IPS DF 6.9 (cell line): ENCODE measurements at regions not wholly inside any gene's neighbourhood (a gene's known extent, or its start where the extent isn't known, plus 50 kb on each side); places are given as distances from the start of the nearest gene placed in this dataset.

Experiments
- DNase-seq: peaks from one replicate; pipeline ENCODE4 v3.0.0-alpha.2; 2013; ENCODE audit warnings: low read depth, low spot score
- H3K27ac ChIP-seq: one replicate; pipeline ENCODE4 v1.5.1; 2013; ENCODE audit warnings: low read length, control low read depth
- H3K27me3 ChIP-seq: 2 replicates; pipeline ENCODE4 v1.6.1; 2013; ENCODE audit warnings: mild to moderate bottlenecking, low read length; ENCODE audit not compliant: control insufficient read depth, insufficient read depth
- H3K36me3 ChIP-seq: 2 replicates; pipeline ENCODE4 v1.6.1; 2013; ENCODE audit warnings: low read length; ENCODE audit not compliant: control insufficient read depth, insufficient read depth
- H3K4me1 ChIP-seq: 2 replicates; pipeline ENCODE4 v1.6.1; 2013; ENCODE audit warnings: low read length; ENCODE audit not compliant: control insufficient read depth, insufficient read depth
- H3K4me3 ChIP-seq: 2 replicates; pipeline ENCODE4 v1.5.1; 2013; ENCODE audit warnings: mild to moderate bottlenecking, low read length
- H3K9me3 ChIP-seq: 2 replicates; pipeline ENCODE4 v1.6.1; 2013; ENCODE audit warnings: low read length, inconsistent platforms; ENCODE audit not compliant: control insufficient read depth, insufficient read depth
- WGBS: extraction: QIAGEN DNeasy Blood & Tissue Kit; methylation state at CpG from one replicate; pipeline ENCODE4 v1.1.7; 2013; ENCODE audit warnings: mixed read lengths, missing lambda C conversion rate; ENCODE audit not compliant: insufficient read length, insufficient coverage; 5-methylcytosine and 5-hydroxymethylcytosine counted together

- no peak for DNase-seq
- Histone ChIP-seq H3K4me3 (no peak overlapping the region), H3K27ac (no peak overlapping the region), H3K9me3 (no peaks in the 10 kb centered on the region), H3K4me1 (peaks cover 2% of the 10 kb centered on the region; the same call in 1 of the 2 replicates), H3K27me3 (no peaks in the 10 kb centered on the region), H3K36me3 (no peaks in the 10 kb centered on the region)
- no CpG with 5 or more reads among the region's 11 CpGs for WGBS
These were observed 58.4 kb downstream of the SLC25A47 start for GRCh38 chr14:100381395-100382105.

GRCh38 chr14:100382106-100382455, 58.9 kb downstream of the SLC25A47 start:
- WGBS, result no CpG with 5 or more reads among the region's 7 CpGs
- H3K4me3 ChIP-seq, result no peak overlapping the region

GRCh38 chr14:100383727-100384158, 60.6 kb downstream of the SLC25A47 start:
- Histone ChIP-seq H3K27ac (no peak overlapping the region), H3K4me3 (no peak overlapping the region), H3K9me3 (no peaks in the 10 kb centered on the region), H3K4me1 (no peaks in the 10 kb centered on the region), H3K27me3 (no peaks in the 10 kb centered on the region), H3K36me3 (no peaks in the 10 kb centered on the region)
- DNase-seq, result no peak
- no CpG with 5 or more reads among the region's 10 CpGs for WGBS

More at GRCh38 chr14:100382106-100382455, 58.9 kb downstream of the SLC25A47 start:
- no peak for DNase-seq
- Histone ChIP-seq H3K9me3 (no peaks in the 10 kb centered on the region), H3K27ac (no peak overlapping the region), H3K27me3 (no peaks in the 10 kb centered on the region), H3K4me1 (peaks cover 2% of the 10 kb centered on the region; the same call in 1 of the 2 replicates), H3K36me3 (no peaks in the 10 kb centered on the region)

GRCh38 chr14:100384277-100384676, 61.1 kb downstream of the SLC25A47 start:
- Histone ChIP-seq H3K4me3 (no peak overlapping the region), H3K36me3 (no peaks in the 10 kb centered on the region), H3K9me3 (no peaks in the 10 kb centered on the region), H3K27ac (no peak overlapping the region), H3K27me3 (no peaks in the 10 kb centered on the region), H3K4me1 (no peaks in the 10 kb centered on the region)
- WGBS, result no CpG with 5 or more reads among the region's 5 CpGs
- DNase-seq, result no peak

- no peaks in the 10 kb centered on the region for H3K27me3 ChIP-seq
- no peak overlapping the region for H3K27ac ChIP-seq
- DNase-seq, result no peak
- no peaks in the 10 kb centered on the region for H3K36me3 ChIP-seq
- H3K9me3 ChIP-seq, result no peaks in the 10 kb centered on the region
- H3K4me1 ChIP-seq, result no peaks in the 10 kb centered on the region
- no peak overlapping the region for H3K4me3 ChIP-seq
- WGBS, result no CpG with 5 or more reads among the region's 16 CpGs
These were observed 62.0 kb downstream of the SLC25A47 start for GRCh38 chr14:100384819-100385813.

- no peak for DNase-seq
- Histone ChIP-seq H3K4me1 (no peaks in the 10 kb centered on the region), H3K4me3 (no peak overlapping the region), H3K9me3 (no peaks in the 10 kb centered on the region), H3K36me3 (no peaks in the 10 kb centered on the region), H3K27me3 (no peaks in the 10 kb centered on the region), H3K27ac (no peak overlapping the region)
- no CpG with 5 or more reads among the region's 2 CpGs for WGBS
These were observed 63.0 kb downstream of the SLC25A47 start for GRCh38 chr14:100386121-100386520.

GRCh38 chr14:100386846-100387245, 63.7 kb downstream of the SLC25A47 start:
- Histone ChIP-seq H3K9me3 (no peaks in the 10 kb centered on the region), H3K27ac (no peak overlapping the region), H3K27me3 (no peaks in the 10 kb centered on the region), H3K4me1 (no peaks in the 10 kb centered on the region), H3K36me3 (no peaks in the 10 kb centered on the region), H3K4me3 (no peak overlapping the region)
- no peak for DNase-seq
- no CpG with 5 or more reads among the region's 2 CpGs for WGBS

- no peaks in the 10 kb centered on the region for H3K4me1 ChIP-seq
- no peak for DNase-seq
- H3K27me3 ChIP-seq, result no peaks in the 10 kb centered on the region
- no peaks in the 10 kb centered on the region for H3K36me3 ChIP-seq
- no CpG with 5 or more reads among the region's 6 CpGs for WGBS
- H3K4me3 ChIP-seq, result no peak overlapping the region
- no peak overlapping the region for H3K27ac ChIP-seq
- H3K9me3 ChIP-seq, result no peaks in the 10 kb centered on the region
These were observed 64.3 kb downstream of the SLC25A47 start for GRCh38 chr14:100387450-100387849.

GRCh38 chr14:100388103-100389054, 65.2 kb downstream of the SLC25A47 start:
- Histone ChIP-seq H3K9me3 (no peaks in the 10 kb centered on the region), H3K27ac (no peak overlapping the region), H3K4me1 (0 out of 2 replicates have a peak, but pooled peaks cover 1% of the 10 kb centered on the region), H3K27me3 (no peaks in the 10 kb centered on the region), H3K36me3 (no peaks in the 10 kb centered on the region), H3K4me3 (no peak overlapping the region)
- DNase-seq, result no peak
- 100% methylated on average over 1 of the region's 18 CpGs for WGBS
